ENCODE measurements at regions not wholly inside any gene's neighbourhood (a gene's known extent, or its start where the extent isn't known, plus 50 kb on each side); places are given as distances from the start of the nearest gene placed in this dataset.
"Not testable (repeated sequence)": the region's sequence is repeated elsewhere in the genome, so short reads cannot be mapped to it uniquely, and the experiment has no call there.

GRCh38 chr11:70901951-70902521, 350.3 kb downstream of the SHANK2 start:
- Histone ChIP-seq H3K27ac (ENCODE audit: low read depth, low read length) (no peak overlapping the region), H3K4me3 (ENCODE audit: insufficient read depth, low read length) (no peak overlapping the region), H3K27me3 (ENCODE audit: insufficient read depth, low read length) (no peaks in the 10 kb centered on the region), H3K9me3 (ENCODE audit: low read depth, low read length) (no peaks in the 10 kb centered on the region), H3K79me2 (ENCODE audit: insufficient read depth, low read length) (no peaks in the 10 kb centered on the region), H2AFZ (ENCODE audit: low read length) (no peak overlapping the region), H3K36me3 (ENCODE audit: insufficient read depth, low read length) (no peaks in the 10 kb centered on the region), H3K4me2 (ENCODE audit: insufficient read depth, low read length) (no peak overlapping the region), H4K20me1 (ENCODE audit: insufficient read depth, low read length) (no peaks in the 10 kb centered on the region), H3K4me1 (ENCODE audit: insufficient read depth, low read length) (no peaks in the 10 kb centered on the region)
- no peak for TF ChIP-seq CTCF (IDR thresholded peaks at IDR 0.05; ENCODE audit: extremely low read depth, low read depth, low read length)
- DNase-seq (ENCODE audit: insufficient read length, low spot score, missing footprints): no peak

GRCh38 chr11:70903229-70903628, 349.1 kb downstream of the SHANK2 start:
- not testable (repeated sequence) for H3K9me3 ChIP-seq (ENCODE audit: low read depth, low read length); H3K79me2 ChIP-seq (ENCODE audit: insufficient read depth, low read length)

GRCh38 chr11:70906101-70906500, 346.3 kb downstream of the SHANK2 start:
- H2AFZ ChIP-seq (ENCODE audit: low read length): no peak overlapping the region
- no peaks in the 10 kb centered on the region for H3K4me1 ChIP-seq (ENCODE audit: insufficient read depth, low read length)
- H3K27ac ChIP-seq (ENCODE audit: low read depth, low read length): no peak overlapping the region
- no peak for DNase-seq (ENCODE audit: insufficient read length, low spot score, missing footprints)
- H3K4me2 ChIP-seq (ENCODE audit: insufficient read depth, low read length): no peak overlapping the region
- no peaks in the 10 kb centered on the region for H4K20me1 ChIP-seq (ENCODE audit: insufficient read depth, low read length)
- no peaks in the 10 kb centered on the region for H3K36me3 ChIP-seq (ENCODE audit: insufficient read depth, low read length)
- no peak for TF ChIP-seq CTCF (IDR thresholded peaks at IDR 0.05; ENCODE audit: extremely low read depth, low read depth, low read length)
- no peak overlapping the region for H3K4me3 ChIP-seq (ENCODE audit: insufficient read depth, low read length)
- no peaks in the 10 kb centered on the region for H3K79me2 ChIP-seq (ENCODE audit: insufficient read depth, low read length)
- H3K27me3 ChIP-seq (ENCODE audit: insufficient read depth, low read length): no peaks in the 10 kb centered on the region
- no peaks in the 10 kb centered on the region for H3K9me3 ChIP-seq (ENCODE audit: low read depth, low read length)

More at GRCh38 chr11:70903229-70903628, 349.1 kb downstream of the SHANK2 start:
- H4K20me1 ChIP-seq (ENCODE audit: insufficient read depth, low read length); H3K27ac ChIP-seq (ENCODE audit: low read depth, low read length); H3K36me3 ChIP-seq (ENCODE audit: insufficient read depth, low read length); H2AFZ ChIP-seq (ENCODE audit: low read length); DNase-seq (ENCODE audit: insufficient read length, low spot score, missing footprints); H3K4me1 ChIP-seq (ENCODE audit: insufficient read depth, low read length); H3K4me3 ChIP-seq (ENCODE audit: insufficient read depth, low read length); H3K4me2 ChIP-seq (ENCODE audit: insufficient read depth, low read length); H3K27me3 ChIP-seq (ENCODE audit: insufficient read depth, low read length): not testable (repeated sequence)

GRCh38 chr11:70908223-70908622, 344.2 kb downstream of the SHANK2 start:
- no peak overlapping the region for H2AFZ ChIP-seq (ENCODE audit: low read length)
- H4K20me1 ChIP-seq (ENCODE audit: insufficient read depth, low read length): no peaks in the 10 kb centered on the region
- H3K9me3 ChIP-seq (ENCODE audit: low read depth, low read length): no peaks in the 10 kb centered on the region
- H3K4me1 ChIP-seq (ENCODE audit: insufficient read depth, low read length): no peaks in the 10 kb centered on the region
- DNase-seq (ENCODE audit: insufficient read length, low spot score, missing footprints): no peak
- no peak overlapping the region for H3K4me3 ChIP-seq (ENCODE audit: insufficient read depth, low read length)
- no peaks in the 10 kb centered on the region for H3K79me2 ChIP-seq (ENCODE audit: insufficient read depth, low read length)
- no peak for TF ChIP-seq CTCF (IDR thresholded peaks at IDR 0.05; ENCODE audit: extremely low read depth, low read depth, low read length)
- no peaks in the 10 kb centered on the region for H3K27me3 ChIP-seq (ENCODE audit: insufficient read depth, low read length)
- no peaks in the 10 kb centered on the region for H3K36me3 ChIP-seq (ENCODE audit: insufficient read depth, low read length)
- no peak overlapping the region for H3K4me2 ChIP-seq (ENCODE audit: insufficient read depth, low read length)
- H3K27ac ChIP-seq (ENCODE audit: low read depth, low read length): no peak overlapping the region

All from osteoblast (primary cell).